CD14-positive monocyte (primary cell): ENCODE measurements at regions not wholly inside any gene's neighbourhood (a gene's known extent, or its start where the extent isn't known, plus 50 kb on each side); places are given as distances from the start of the nearest gene placed in this dataset.
A peak's percentile ranks its signal among the peaks of the same experiment; 100 is the strongest.

Source experiments
- DNase-seq, 3 donors: peaks; one replicate each; pipeline ENCODE4 v3.0.0-alpha.2; 2011 to 2022
- H2AFZ ChIP-seq: 2 replicates; pipeline ENCODE4 v1.6.0; 2012; ENCODE audit warnings: mild to moderate bottlenecking, low read depth, low read length, inconsistent platforms; ENCODE audit not compliant: insufficient read depth, poor library complexity, severe bottlenecking
- H3K27ac ChIP-seq, 2 donors: 1 replicate in 1 of 2; 2 replicates in 1 of 2; pipeline ENCODE4 v1.5.1; 2012 to 2013; ENCODE audit warnings: low read length in 2 of 2, control low read depth in 1 of 2, inconsistent platforms in 1 of 2, low read depth in 1 of 2, mild to moderate bottlenecking in 1 of 2
- H3K27me3 ChIP-seq, 2 donors: one replicate each; pipeline versions ENCODE4 v1.6.0 to v1.6.1; 2011 to 2013; ENCODE audit warnings: low read length in 2 of 2; ENCODE audit not compliant: control insufficient read depth in 2 of 2, insufficient read depth in 2 of 2
- H3K36me3 ChIP-seq, 2 donors: replicated peaks in 1 of 2; 1 replicate in 1 of 2; 2 replicates in 1 of 2; pipeline versions ENCODE4 v1.5.1 to v1.6.1; 2012 to 2013; ENCODE audit warnings: low read length in 2 of 2, control low read depth in 1 of 2, inconsistent platforms in 1 of 2, mild to moderate bottlenecking in 1 of 2; ENCODE audit not compliant: insufficient read depth in 2 of 2, control insufficient read depth in 1 of 2
- H3K4me1 ChIP-seq, 2 donors: 1 replicate in 1 of 2; 2 replicates in 1 of 2; pipeline versions ENCODE4 v1.5.1 to v1.6.1; 2012 to 2013; ENCODE audit warnings: low read length in 2 of 2, control low read depth in 1 of 2, inconsistent platforms in 1 of 2, mild to moderate bottlenecking in 1 of 2, moderate library complexity in 1 of 2; ENCODE audit not compliant: insufficient read depth in 2 of 2, control insufficient read depth in 1 of 2
- H3K4me2 ChIP-seq: replicated peaks from 2 replicates; pipeline ENCODE3; 2012; ENCODE audit warnings: low read length, moderate library complexity, mild to moderate bottlenecking; ENCODE audit not compliant: poor library complexity, severe bottlenecking; ENCODE audit errors: extremely low read depth
- H3K4me3 ChIP-seq, 3 experiments: fragments of 200-600 bp in 1 of 3; sonication (generic) in 1 of 3; replicated peaks in 1 of 3; 1 replicate in 2 of 3; 2 replicates in 1 of 3; pipeline ENCODE4 v1.5.1; 2011 to 2013; ENCODE audit warnings: low read length in 3 of 3, mild to moderate bottlenecking in 3 of 3, control low read depth in 2 of 3, low read depth in 2 of 3, inconsistent platforms in 1 of 3, moderate library complexity in 1 of 3
- H3K79me2 ChIP-seq: 2 replicates; pipeline ENCODE4 v1.6.0; 2012; ENCODE audit warnings: mild to moderate bottlenecking, control low read depth, inconsistent platforms, low read length, moderate library complexity; ENCODE audit not compliant: insufficient read depth
- H3K9ac ChIP-seq: 2 replicates; pipeline ENCODE4 v1.6.0; 2017; ENCODE audit warnings: low read length, mild to moderate bottlenecking; ENCODE audit not compliant: insufficient read depth, poor library complexity, severe bottlenecking
- H3K9me3 ChIP-seq, 2 donors: replicated peaks in 1 of 2; 1 replicate in 1 of 2; 2 replicates in 1 of 2; pipeline versions ENCODE4 v1.5.1 to v1.6.1; 2012 to 2013; ENCODE audit warnings: low read length in 2 of 2, control low read depth in 1 of 2; ENCODE audit not compliant: control insufficient read depth in 1 of 2, insufficient read depth in 1 of 2
- H4K20me1 ChIP-seq: 2 replicates; pipeline ENCODE4 v1.6.0; 2012; ENCODE audit warnings: mild to moderate bottlenecking, low read length, control low read depth, moderate library complexity; ENCODE audit not compliant: insufficient read depth
- H3K27ac Mint-ChIP-seq, 7 donors: one replicate each; pipeline ENCODE4 v1.8.0; 2020; ENCODE audit warnings: mild to moderate bottlenecking in 7 of 7, mixed read lengths in 7 of 7, moderate library complexity in 6 of 7, inconsistent platforms in 2 of 7
- H3K27me3 Mint-ChIP-seq, 3 donors: one replicate each; pipeline ENCODE4 v1.8.0; 2021 to 2022; ENCODE audit warnings: low read depth in 3 of 3, mild to moderate bottlenecking in 3 of 3, mixed read lengths in 3 of 3, moderate library complexity in 3 of 3, inconsistent platforms in 1 of 3
- H3K36me3 Mint-ChIP-seq, 2 donors: one replicate each; pipeline ENCODE4 v1.8.0; 2020; ENCODE audit warnings: mixed read lengths in 2 of 2, inconsistent platforms in 1 of 2, mild to moderate bottlenecking in 1 of 2
- H3K4me1 Mint-ChIP-seq: one replicate; pipeline ENCODE4 v1.8.0; 2020; ENCODE audit warnings: mild to moderate bottlenecking, mixed read lengths
- H3K4me3 Mint-ChIP-seq, 2 donors: one replicate each; pipeline ENCODE4 v1.8.0; 2020; ENCODE audit warnings: mild to moderate bottlenecking in 2 of 2, mixed read lengths in 2 of 2, moderate library complexity in 1 of 2
- H3K9me3 Mint-ChIP-seq, 7 donors: one replicate each; pipeline ENCODE4 v1.8.0; 2020 to 2022; ENCODE audit warnings: mixed read lengths in 7 of 7, mild to moderate bottlenecking in 6 of 7, moderate library complexity in 6 of 7, inconsistent platforms in 2 of 7
- whole genome bisulfite sequencing: methylation state at CpG from one replicate; pipeline ENCODE4 v1.1.5; 2013; ENCODE audit warnings: missing lambda C conversion rate; ENCODE audit not compliant: insufficient coverage; 5-methylcytosine and 5-hydroxymethylcytosine counted together
- intact Hi-C, 2 donors: fragments of 100-400 bp; cut with micrococcal nuclease; formaldehyde crosslinking; loops; one replicate each; pipeline versions ENCODE4 v1.15.0 to v1.15.1; 2023
- TF ChIP-seq, protein P1 (sequence below): fragments of 200-600 bp; IDR thresholded peaks from one replicate; pipeline ENCODE4 v1.8.0; 2022; ENCODE audit warnings: antibody characterized with exemption, mild to moderate bottlenecking

DNA sequence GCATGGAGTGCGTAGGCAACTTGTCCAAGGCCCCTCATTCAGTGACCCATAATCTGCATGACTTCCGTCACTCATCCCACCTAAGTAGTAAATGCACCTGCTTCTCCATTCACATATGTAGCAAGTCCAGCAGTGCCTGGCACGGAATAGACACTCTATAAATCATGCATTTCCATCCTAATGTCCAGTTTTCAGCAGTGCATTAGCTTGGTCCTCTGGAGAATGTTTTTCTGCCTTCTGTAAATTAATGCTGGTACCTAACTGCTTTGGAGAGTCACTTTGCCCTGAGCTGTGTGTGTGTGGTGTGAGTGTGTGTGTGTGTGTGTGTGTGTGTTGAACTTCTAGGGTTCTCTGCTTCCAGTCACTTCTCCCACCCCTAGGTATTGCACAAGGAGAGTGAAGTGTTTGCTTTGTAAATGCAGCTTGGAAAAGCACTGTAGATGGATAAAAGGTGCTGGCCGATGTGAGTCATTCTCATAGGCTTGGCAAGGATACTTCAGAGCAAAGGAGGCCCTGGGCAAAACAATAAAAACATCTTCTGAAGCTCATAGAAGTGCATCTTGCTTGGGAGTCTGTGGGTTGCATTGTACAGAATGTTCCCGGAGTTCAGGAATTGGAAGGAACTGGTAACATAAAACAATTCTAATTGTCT, 181.8 kb downstream of the KATNAL1 start:
- H3K4me3 Mint-ChIP-seq: no peak overlapping the region
- Histone ChIP-seq H3K9ac (no peak overlapping the region), H4K20me1 (no peaks in the 10 kb centered on the region), H3K4me2 (no peak overlapping the region), H3K36me3 (no peaks in the 10 kb centered on the region), H3K79me2 (no peaks in the 10 kb centered on the region), H3K9me3 (no peaks in the 10 kb centered on the region), H3K4me3 (no peak overlapping the region), H2AFZ (no peak overlapping the region), H3K4me1 (no peaks in the 10 kb centered on the region), H3K27me3 (no peaks in the 10 kb centered on the region), H3K27ac (no peak overlapping the region)
- TF ChIP-seq, protein P1, sequence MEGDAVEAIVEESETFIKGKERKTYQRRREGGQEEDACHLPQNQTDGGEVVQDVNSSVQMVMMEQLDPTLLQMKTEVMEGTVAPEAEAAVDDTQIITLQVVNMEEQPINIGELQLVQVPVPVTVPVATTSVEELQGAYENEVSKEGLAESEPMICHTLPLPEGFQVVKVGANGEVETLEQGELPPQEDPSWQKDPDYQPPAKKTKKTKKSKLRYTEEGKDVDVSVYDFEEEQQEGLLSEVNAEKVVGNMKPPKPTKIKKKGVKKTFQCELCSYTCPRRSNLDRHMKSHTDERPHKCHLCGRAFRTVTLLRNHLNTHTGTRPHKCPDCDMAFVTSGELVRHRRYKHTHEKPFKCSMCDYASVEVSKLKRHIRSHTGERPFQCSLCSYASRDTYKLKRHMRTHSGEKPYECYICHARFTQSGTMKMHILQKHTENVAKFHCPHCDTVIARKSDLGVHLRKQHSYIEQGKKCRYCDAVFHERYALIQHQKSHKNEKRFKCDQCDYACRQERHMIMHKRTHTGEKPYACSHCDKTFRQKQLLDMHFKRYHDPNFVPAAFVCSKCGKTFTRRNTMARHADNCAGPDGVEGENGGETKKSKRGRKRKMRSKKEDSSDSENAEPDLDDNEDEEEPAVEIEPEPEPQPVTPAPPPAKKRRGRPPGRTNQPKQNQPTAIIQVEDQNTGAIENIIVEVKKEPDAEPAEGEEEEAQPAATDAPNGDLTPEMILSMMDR: no peak
- no peak overlapping the region for H3K27ac Mint-ChIP-seq
- WGBS: 100% methylated on average over 1 of the region's 5 CpGs
- H3K36me3 Mint-ChIP-seq: no peaks in the 10 kb centered on the region
- no peak for DNase-seq
- no peaks in the 10 kb centered on the region for H3K4me1 Mint-ChIP-seq
- no peaks in the 10 kb centered on the region for H3K9me3 Mint-ChIP-seq
- intact Hi-C loops: no loop called here
- H3K27me3 Mint-ChIP-seq: peaks cover 0 to 4% (median 0%) of the 10 kb centered on the region in 3 donors

DNA sequence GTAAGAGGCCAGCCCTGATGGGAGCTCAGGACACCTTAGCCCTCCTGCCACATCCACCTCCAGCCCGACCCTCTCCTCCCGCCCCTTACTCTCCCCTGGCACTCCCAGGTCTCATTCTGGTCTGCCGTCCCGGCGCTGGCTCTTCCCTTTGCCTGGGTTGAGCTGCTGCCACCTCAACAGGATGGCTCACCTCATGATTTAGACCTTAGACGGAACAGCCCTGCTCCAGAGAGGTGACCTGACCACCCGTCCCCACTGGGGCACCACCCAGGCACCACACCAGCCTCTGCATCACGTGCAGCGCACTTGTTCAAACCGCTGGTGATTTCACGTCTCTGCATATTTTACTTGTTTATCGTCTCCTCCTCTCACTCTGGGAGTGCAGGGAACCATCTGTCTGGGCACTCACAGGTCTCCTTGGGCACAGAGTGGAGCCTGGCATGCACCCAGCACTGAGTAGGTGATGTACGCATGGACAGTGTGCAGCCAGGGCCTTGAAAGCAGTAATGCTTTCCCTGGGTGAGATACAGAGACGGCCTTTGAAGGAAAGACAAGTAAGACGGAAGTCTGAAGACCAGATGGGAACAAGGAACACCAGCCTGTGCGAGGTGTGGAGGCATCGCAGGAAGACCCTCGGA, 183.1 kb downstream of the KATNAL1 start:
- Histone ChIP-seq H3K79me2 (no peaks in the 10 kb centered on the region), H3K27ac (no peak overlapping the region), H3K36me3 (no peaks in the 10 kb centered on the region), H3K4me3 (no peak overlapping the region), H4K20me1 (no peaks in the 10 kb centered on the region), H3K27me3 (peaks cover 0 to 7% of the 10 kb centered on the region in 2 donors), H2AFZ (no peak overlapping the region), H3K4me1 (peaks cover 0 to 2% of the 10 kb centered on the region in 2 donors), H3K4me2 (no peak overlapping the region), H3K9me3 (no peaks in the 10 kb centered on the region), H3K9ac (no peak overlapping the region)
- peaks cover 4 to 6% (median 5%) of the 10 kb centered on the region in 3 donors for H3K27me3 Mint-ChIP-seq
- WGBS: 91% methylated on average over 18 of the region's 18 CpGs
- TF ChIP-seq, protein P1: no peak
- no peak for DNase-seq
- no peak overlapping the region for H3K4me3 Mint-ChIP-seq
- H3K27ac Mint-ChIP-seq: peak overlapping the region in 1 of 7 donors; percentile 44
- H3K9me3 Mint-ChIP-seq: no peaks in the 10 kb centered on the region
- intact Hi-C loops: no loop called here
- H3K4me1 Mint-ChIP-seq: peaks cover 7% of the 10 kb centered on the region
- H3K36me3 Mint-ChIP-seq: no peaks in the 10 kb centered on the region
